Tibial artery (tissue), 4 donors: ENCODE measurements at regions not wholly inside any gene's neighbourhood (a gene's known extent, or its start where the extent isn't known, plus 50 kb on each side); places are given as distances from the start of the nearest gene placed in this dataset.

ENCODE experiments used
- DNase-seq, 2 donors: peaks; one replicate each; pipeline ENCODE4 v3.0.0-alpha.2; 2019
- H3K27ac ChIP-seq, 2 donors: fragments of 200-600 bp; sonication (generic) in 1 of 2; 1 replicate in 1 of 2; 2 replicates in 1 of 2; pipeline ENCODE4 v1.5.1; 2018 to 2019; ENCODE audit warnings: mild to moderate bottlenecking in 1 of 2
- H3K27me3 ChIP-seq, 2 donors: fragments of 200-600 bp; sonication (generic) in 1 of 2; one replicate each; pipeline versions ENCODE4 v1.5.1 to v1.6.0; 2016 to 2019
- H3K36me3 ChIP-seq, 3 donors: fragments of 200-600 bp; sonication (generic) in 2 of 3; one replicate each; pipeline ENCODE4 v1.5.1; 2016 to 2019; ENCODE audit warnings: mild to moderate bottlenecking in 2 of 3
- H3K4me1 ChIP-seq, 4 donors: fragments of 200-600 bp; sonication (generic) in 2 of 4; 1 replicate in 3 of 4; 2 replicates in 1 of 4; pipeline ENCODE4 v1.5.1; 2016 to 2019
- H3K4me3 ChIP-seq, 2 donors: fragments of 200-600 bp; sonication (generic) in 1 of 2; 1 replicate in 1 of 2; 2 replicates in 1 of 2; pipeline ENCODE4 v1.5.1; 2018 to 2019; ENCODE audit warnings: mild to moderate bottlenecking in 2 of 2
- H3K9me3 ChIP-seq, 3 donors: fragments of 200-600 bp; sonication (generic) in 1 of 3; one replicate each; pipeline ENCODE4 v1.5.1; 2016 to 2019
- CTCF ChIP-seq, 2 experiments: fragments of 200-600 bp in 1 of 2; fragments of 450-650 bp in 1 of 2; IDR thresholded peaks; one replicate each; pipeline ENCODE4 v1.5.1; 2017 to 2019; ENCODE audit warnings: antibody characterized with exemption in 2 of 2, mild to moderate bottlenecking in 1 of 2, moderate library complexity in 1 of 2
- intact Hi-C: fragments of 100-400 bp; cut with DNase I; formaldehyde crosslinking; loops from one replicate; pipeline ENCODE4 v1.15.0; 2023; ENCODE audit warnings: low total_unique reads

- intact Hi-C loops = no loop called here
Observed at GRCh38 chr15:93848490-93848889, 382.9 kb upstream of the MCTP2 start.

GRCh38 chr15:93848076-93848475, 383.3 kb upstream of the MCTP2 start:
- intact Hi-C loops = no loop called here
- TF ChIP-seq CTCF (IDR thresholded peaks at IDR 0.05) = no peak
- H3K27ac ChIP-seq = no peak overlapping the region
- H3K4me3 ChIP-seq = no peak overlapping the region
- no peaks in the 10 kb centered on the region for H3K4me1 ChIP-seq
- no peak for DNase-seq
- H3K9me3 ChIP-seq = no peaks in the 10 kb centered on the region
- H3K36me3 ChIP-seq = no peaks in the 10 kb centered on the region
- no peaks in the 10 kb centered on the region for H3K27me3 ChIP-seq

More at GRCh38 chr15:93848490-93848889, 382.9 kb upstream of the MCTP2 start:
- Histone ChIP-seq H3K4me3 (no peak overlapping the region), H3K36me3 (no peaks in the 10 kb centered on the region), H3K27me3 (no peaks in the 10 kb centered on the region), H3K9me3 (no peaks in the 10 kb centered on the region), H3K4me1 (no peaks in the 10 kb centered on the region), H3K27ac (no peak overlapping the region)
- DNase-seq = no peak
- TF ChIP-seq CTCF (IDR thresholded peaks at IDR 0.05) = no peak

DNA sequence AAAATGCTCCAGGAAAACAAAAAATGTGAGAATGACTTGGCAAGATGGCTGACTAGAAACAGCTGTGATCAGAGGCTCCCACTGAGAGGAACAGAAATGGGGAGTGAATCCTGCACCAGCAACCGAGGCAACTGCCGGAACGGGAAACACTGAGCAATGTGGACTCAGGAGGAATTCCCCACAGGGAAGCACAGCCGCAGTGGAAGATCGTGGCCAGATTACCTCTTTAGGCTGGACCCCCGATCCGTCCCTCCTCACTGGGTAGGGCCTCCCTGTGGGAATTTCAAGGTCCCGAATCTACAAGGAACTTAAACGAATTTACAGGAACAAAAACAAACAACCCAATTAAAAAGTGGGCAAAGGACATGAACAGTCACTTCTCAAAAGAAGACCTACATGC, 385.2 kb upstream of the MCTP2 start:
- Histone ChIP-seq H3K4me1 (no peaks in the 10 kb centered on the region), H3K4me3 (no peak overlapping the region), H3K36me3 (no peaks in the 10 kb centered on the region), H3K27me3 (no peaks in the 10 kb centered on the region), H3K27ac (no peak overlapping the region), H3K9me3 (no peaks in the 10 kb centered on the region)
- no peak for TF ChIP-seq CTCF (IDR thresholded peaks at IDR 0.05)
- no peak for DNase-seq
- intact Hi-C loops = no loop called here

DNA sequence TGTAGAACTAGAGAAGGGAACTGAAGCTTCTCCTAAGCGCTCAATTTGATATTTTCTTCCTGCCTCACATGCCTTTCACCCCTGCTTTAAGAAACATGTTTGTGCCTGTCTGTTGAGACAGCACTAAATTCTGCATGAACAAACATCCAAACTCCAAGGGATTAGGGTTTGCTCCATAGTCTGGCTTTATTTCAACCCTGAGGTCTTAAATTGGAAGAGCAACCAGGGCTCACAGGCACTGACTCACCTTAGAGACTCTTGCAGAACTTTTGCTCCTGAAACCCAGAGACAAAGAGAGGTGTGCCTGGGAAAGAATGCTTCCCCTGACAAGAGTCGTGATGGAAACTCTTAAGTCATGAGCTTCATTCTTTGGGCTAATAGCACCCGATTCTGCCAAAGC, 393.9 kb upstream of the MCTP2 start:
- H3K4me1 ChIP-seq = no peaks in the 10 kb centered on the region
- TF ChIP-seq CTCF (IDR thresholded peaks at IDR 0.05) = no peak
- no peak overlapping the region for H3K27ac ChIP-seq
- no peak for DNase-seq
- no peaks in the 10 kb centered on the region for H3K9me3 ChIP-seq
- intact Hi-C loops = no loop called here
- no peaks in the 10 kb centered on the region for H3K36me3 ChIP-seq
- no peak overlapping the region for H3K4me3 ChIP-seq
- H3K27me3 ChIP-seq = no peaks in the 10 kb centered on the region

- intact Hi-C loops = no loop called here
- Histone ChIP-seq H3K36me3 (no peaks in the 10 kb centered on the region), H3K4me3 (no peak overlapping the region), H3K9me3 (no peaks in the 10 kb centered on the region), H3K27me3 (no peaks in the 10 kb centered on the region), H3K27ac (no peak overlapping the region), H3K4me1 (no peaks in the 10 kb centered on the region)
- no peak for DNase-seq
- TF ChIP-seq CTCF (IDR thresholded peaks at IDR 0.05) = no peak
Observed at GRCh38 chr15:93835344-93835743, 396.0 kb upstream of the MCTP2 start.

DNA sequence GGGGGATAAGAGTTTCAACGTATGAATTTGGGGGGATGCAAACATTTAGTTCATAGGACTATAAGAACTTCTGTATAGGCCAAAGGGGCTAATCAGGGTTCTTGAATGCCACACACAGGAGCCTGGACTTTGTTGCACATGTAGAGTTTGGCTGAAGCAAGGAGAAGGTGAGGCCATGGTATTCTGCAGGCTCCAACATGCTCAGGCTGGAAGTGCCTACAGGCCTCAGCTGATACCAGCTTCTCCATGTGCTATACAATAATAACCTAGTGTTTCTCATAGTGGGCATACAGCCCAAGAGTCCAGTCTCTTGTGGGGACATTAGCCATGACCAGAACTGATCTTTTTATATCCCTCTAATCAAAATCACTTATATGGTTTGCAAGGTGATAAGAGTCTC, 399.7 kb upstream of the MCTP2 start:
- no peaks in the 10 kb centered on the region for H3K9me3 ChIP-seq
- no peak overlapping the region for H3K4me3 ChIP-seq
- no peak for TF ChIP-seq CTCF (IDR thresholded peaks at IDR 0.05)
- H3K4me1 ChIP-seq = no peaks in the 10 kb centered on the region
- H3K36me3 ChIP-seq = no peaks in the 10 kb centered on the region
- intact Hi-C loops = no loop called here
- no peak overlapping the region for H3K27ac ChIP-seq
- no peak for DNase-seq
- H3K27me3 ChIP-seq = no peaks in the 10 kb centered on the region
